Kidney (tissue), 13 donors: ENCODE measurements at regions not wholly inside any gene's neighbourhood (a gene's known extent, or its start where the extent isn't known, plus 50 kb on each side); places are given as distances from the start of the nearest gene placed in this dataset.

Source experiments
- DNase-seq, 5 donors: peaks; one replicate each; pipeline ENCODE4 v3.0.0-alpha.2; 2013 to 2020
- FAIRE-seq: peaks from 2 replicates; lab custom pipeline; 2012; peaks lifted over from hg19 to GRCh38; lab: Jason Lieb, UNC
- H3K27ac ChIP-seq, 2 donors: one replicate each; pipeline ENCODE4 v1.7.0; 2013; ENCODE audit warnings: low read depth in 2 of 2, low read length in 2 of 2, inconsistent platforms in 1 of 2
- H3K27me3 ChIP-seq: one replicate; pipeline ENCODE4 v1.7.1; 2013; ENCODE audit warnings: low read length, inconsistent platforms; ENCODE audit not compliant: control insufficient read depth, insufficient read depth
- H3K36me3 ChIP-seq, 3 donors: one replicate each; pipeline versions ENCODE4 v1.7.0 to v1.7.1; 2013; ENCODE audit warnings: low read length in 3 of 3, control low read depth in 1 of 3, inconsistent platforms in 1 of 3; ENCODE audit not compliant: insufficient read depth in 3 of 3, control insufficient read depth in 2 of 3
- H3K4me1 ChIP-seq, 3 donors: one replicate each; pipeline versions ENCODE4 v1.7.0 to v1.7.1; 2013; ENCODE audit warnings: low read length in 3 of 3, inconsistent platforms in 1 of 3, low read depth in 1 of 3; ENCODE audit not compliant: control insufficient read depth in 2 of 3, insufficient read depth in 2 of 3
- H3K4me3 ChIP-seq, 3 donors: one replicate each; pipeline versions ENCODE4 v1.7.0 to v1.8.1; 2013; ENCODE audit warnings: low read length in 3 of 3, control low read depth in 1 of 3, inconsistent platforms in 1 of 3
- H3K9ac ChIP-seq, 3 donors: one replicate each; pipeline versions ENCODE4 v1.7.0 to v1.7.1; 2013; ENCODE audit warnings: low read length in 3 of 3, control low read depth in 1 of 3, inconsistent platforms in 1 of 3
- H3K9me3 ChIP-seq, 3 donors: one replicate each; pipeline versions ENCODE4 v1.7.0 to v1.7.1; 2013; ENCODE audit warnings: low read length in 3 of 3, control low read depth in 1 of 3, inconsistent platforms in 1 of 3; ENCODE audit not compliant: control insufficient read depth in 2 of 3, insufficient read depth in 1 of 3
- CTCF ChIP-seq: IDR thresholded peaks from 3 replicates; pipeline ENCODE4 v1.5.1; 2012; ENCODE audit warnings: mild to moderate bottlenecking, moderate library complexity, borderline replicate concordance; ENCODE audit not compliant: insufficient read depth; ENCODE audit errors: extremely low read depth
- intact Hi-C: fragments of 100-400 bp; cut with DNase I; formaldehyde crosslinking; loops from one replicate; pipeline ENCODE4 v1.11.1; 2022
- donor health status: control.
- donor health status: control.
- donor health status: control.
- donor health status: control.
- donor health status: control.
- donor health status: DM: yes; HTN: yes; CAD: no.
- donor health status: Normal renal cell carcinoma (clear cell type).

GRCh38 chr7:51727441-51727840 lies 410.8 kb upstream of the COBL start:
- TF ChIP-seq CTCF, result no peak
- Histone ChIP-seq H3K9me3 (peaks cover 0 to 2% (median 0%) of the 10 kb centered on the region in 3 donors), H3K9ac (no peak overlapping the region), H3K27ac (no peak overlapping the region), H3K4me1 (no peaks in the 10 kb centered on the region), H3K36me3 (no peaks in the 10 kb centered on the region), H3K27me3 (no peaks in the 10 kb centered on the region), H3K4me3 (no peak overlapping the region)
- intact Hi-C loops, result no loop called here
- FAIRE-seq, result no peak
- DNase-seq, result no peak

- no peaks in the 10 kb centered on the region for H3K36me3 ChIP-seq
- H3K4me1 ChIP-seq, result no peaks in the 10 kb centered on the region
- FAIRE-seq, result no peak
- H3K27ac ChIP-seq, result no peak overlapping the region
- peaks cover 0 to 4% (median 0%) of the 10 kb centered on the region in 3 donors for H3K9me3 ChIP-seq
- intact Hi-C loops, result no loop called here
- peak in 1 of 5 donors; percentile 45 for DNase-seq
- H3K27me3 ChIP-seq, result no peaks in the 10 kb centered on the region
- TF ChIP-seq CTCF, result no peak
- no peak overlapping the region for H3K4me3 ChIP-seq
- H3K9ac ChIP-seq, result no peak overlapping the region
Measured at GRCh38 chr7:51706851-51707250, 390.2 kb upstream of the COBL start.

- Histone ChIP-seq H3K36me3 (no peaks in the 10 kb centered on the region), H3K4me3 (no peak overlapping the region), H3K9me3 (peaks cover 0 to 4% (median 0%) of the 10 kb centered on the region in 3 donors), H3K27me3 (no peaks in the 10 kb centered on the region), H3K4me1 (no peaks in the 10 kb centered on the region), H3K27ac (no peak overlapping the region), H3K9ac (no peak overlapping the region)
- TF ChIP-seq CTCF, result no peak
- FAIRE-seq, result no peak
- intact Hi-C loops, result no loop called here
- DNase-seq, result no peak
Measured at GRCh38 chr7:51705701-51706100, 389.1 kb upstream of the COBL start.

GRCh38 chr7:51702673-51703072 lies 386.1 kb upstream of the COBL start:
- intact Hi-C loops, result no loop called here
- no peak overlapping the region for H3K4me3 ChIP-seq
- H3K36me3 ChIP-seq, result no peaks in the 10 kb centered on the region
- no peak for TF ChIP-seq CTCF
- H3K27ac ChIP-seq, result no peak overlapping the region
- FAIRE-seq, result no peak
- no peaks in the 10 kb centered on the region for H3K4me1 ChIP-seq
- no peak overlapping the region for H3K9ac ChIP-seq
- no peaks in the 10 kb centered on the region for H3K27me3 ChIP-seq
- no peak for DNase-seq
- H3K9me3 ChIP-seq, result peaks cover 0 to 4% (median 0%) of the 10 kb centered on the region in 3 donors
